NCI-H2081 (cell line): ENCODE measurements at regions not wholly inside any gene's neighbourhood (a gene's known extent, or its start where the extent isn't known, plus 50 kb on each side); places are given as distances from the start of the nearest gene placed in this dataset.
A peak's percentile ranks its signal among the peaks of the same experiment; 100 is the strongest.
"Not testable (repeated sequence)": the region's sequence is repeated elsewhere in the genome, so short reads cannot be mapped to it uniquely, and the experiment has no call there.

Experiments used
- DNase-seq, 2 experiments: peaks; one replicate each; lab custom pipeline; 2025; lab: John Stamatoyannopoulos, UW

- no peak for DNase-seq
Measured at GRCh38 chr2:64743739-64744330, 90.1 kb upstream of the SERTAD2 start.

- no peak for DNase-seq
Measured at GRCh38 chr2:64745562-64745961, 91.8 kb upstream of the SERTAD2 start.

GRCh38 chr2:64747690-64748091 is 94.0 kb upstream of the SERTAD2 start:
- not testable (repeated sequence) for DNase-seq

- no peak for DNase-seq
Measured at GRCh38 chr2:64748147-64748546, 94.4 kb upstream of the SERTAD2 start.

- no peak for DNase-seq
Measured at GRCh38 chr2:64748561-64748960, 94.8 kb upstream of the SERTAD2 start.

- DNase-seq = no peak
Measured at GRCh38 chr2:64749446-64749845, 95.7 kb upstream of the SERTAD2 start.

GRCh38 chr2:64750001-64750816 is 96.5 kb upstream of the SERTAD2 start:
- peak; percentile 34 to 51 for DNase-seq

- DNase-seq = peak; percentile 100
Measured at GRCh38 chr2:64750817-64751285, 97.1 kb upstream of the SERTAD2 start.

GRCh38 chr2:64751286-64752260 is 97.9 kb upstream of the SERTAD2 start:
- peak; percentile 100 for DNase-seq

GRCh38 chr2:64753399-64753798 is 99.7 kb upstream of the SERTAD2 start:
- DNase-seq = no peak

GRCh38 chr2:64754570-64754969 is 100.9 kb upstream of the SERTAD2 start:
- no peak for DNase-seq

GRCh38 chr2:64757126-64757525 is 103.4 kb upstream of the SERTAD2 start:
- DNase-seq = no peak

- DNase-seq = peak; percentile 13 to 40
Measured at GRCh38 chr2:64760128-64760527, 106.4 kb upstream of the SERTAD2 start.

- no peak for DNase-seq
Measured at GRCh38 chr2:64762301-64762997, 108.7 kb upstream of the SERTAD2 start.

GRCh38 chr2:64763126-64763525 is 109.4 kb upstream of the SERTAD2 start:
- DNase-seq = no peak

- no peak for DNase-seq
Measured at GRCh38 chr2:64765160-64765805, 111.6 kb upstream of the SERTAD2 start.

- DNase-seq = no peak
Measured at GRCh38 chr2:64766841-64767669, 113.3 kb upstream of the SERTAD2 start.

GRCh38 chr2:64767670-64768468 is 114.2 kb upstream of the SERTAD2 start:
- peak; percentile 85 to 91 for DNase-seq

- DNase-seq = no peak
Measured at GRCh38 chr2:64768491-64769005, 114.8 kb upstream of the SERTAD2 start.
